GM10248 (cell line): ENCODE measurements at regions not wholly inside any gene's neighbourhood (a gene's known extent, or its start where the extent isn't known, plus 50 kb on each side); places are given as distances from the start of the nearest gene placed in this dataset.

Source experiments
- CTCF ChIA-PET: fragments of 300-600 bp; sonication (Branson Sonifier 250); formaldehyde crosslinking; extraction: SDS; loops from one replicate; lab custom pipeline; 2021; ENCODE audit warnings: antibody characterized with exemption; lab: Yijun Ruan, JAX
- POLR2A ChIA-PET: fragments of 350-650 bp; sonication (Branson Sonifier 250); formaldehyde crosslinking; extraction: SDS; loops from one replicate; lab custom pipeline; 2020; ENCODE audit warnings: antibody characterized with exemption; lab: Yijun Ruan, JAX
- DNase-seq: peaks from one replicate; pipeline ENCODE4 v3.0.0; 2012; ENCODE audit errors: extremely low spot score
- TF ChIP-seq, protein P1 (sequence below): IDR thresholded peaks from 2 replicates; pipeline ENCODE4 v1.5.1; 2012; ENCODE audit warnings: mild to moderate bottlenecking, low read depth; ENCODE audit errors: extremely low read depth, missing control alignments, control extremely low read depth

GRCh38 chr10:58079461-58079860, 188.2 kb downstream of the IPMK start:
- TF ChIP-seq, protein P1, sequence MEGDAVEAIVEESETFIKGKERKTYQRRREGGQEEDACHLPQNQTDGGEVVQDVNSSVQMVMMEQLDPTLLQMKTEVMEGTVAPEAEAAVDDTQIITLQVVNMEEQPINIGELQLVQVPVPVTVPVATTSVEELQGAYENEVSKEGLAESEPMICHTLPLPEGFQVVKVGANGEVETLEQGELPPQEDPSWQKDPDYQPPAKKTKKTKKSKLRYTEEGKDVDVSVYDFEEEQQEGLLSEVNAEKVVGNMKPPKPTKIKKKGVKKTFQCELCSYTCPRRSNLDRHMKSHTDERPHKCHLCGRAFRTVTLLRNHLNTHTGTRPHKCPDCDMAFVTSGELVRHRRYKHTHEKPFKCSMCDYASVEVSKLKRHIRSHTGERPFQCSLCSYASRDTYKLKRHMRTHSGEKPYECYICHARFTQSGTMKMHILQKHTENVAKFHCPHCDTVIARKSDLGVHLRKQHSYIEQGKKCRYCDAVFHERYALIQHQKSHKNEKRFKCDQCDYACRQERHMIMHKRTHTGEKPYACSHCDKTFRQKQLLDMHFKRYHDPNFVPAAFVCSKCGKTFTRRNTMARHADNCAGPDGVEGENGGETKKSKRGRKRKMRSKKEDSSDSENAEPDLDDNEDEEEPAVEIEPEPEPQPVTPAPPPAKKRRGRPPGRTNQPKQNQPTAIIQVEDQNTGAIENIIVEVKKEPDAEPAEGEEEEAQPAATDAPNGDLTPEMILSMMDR, result no peak
- ChIA-PET CTCF (interaction anchor here (1.8 kb wide), 1 partner anchor 10 kb away, joined by 7 read pairs; no protein-coding TSS in a partner anchor), POLR2A (no interaction called here)
- DNase-seq, result no peak

DNA sequence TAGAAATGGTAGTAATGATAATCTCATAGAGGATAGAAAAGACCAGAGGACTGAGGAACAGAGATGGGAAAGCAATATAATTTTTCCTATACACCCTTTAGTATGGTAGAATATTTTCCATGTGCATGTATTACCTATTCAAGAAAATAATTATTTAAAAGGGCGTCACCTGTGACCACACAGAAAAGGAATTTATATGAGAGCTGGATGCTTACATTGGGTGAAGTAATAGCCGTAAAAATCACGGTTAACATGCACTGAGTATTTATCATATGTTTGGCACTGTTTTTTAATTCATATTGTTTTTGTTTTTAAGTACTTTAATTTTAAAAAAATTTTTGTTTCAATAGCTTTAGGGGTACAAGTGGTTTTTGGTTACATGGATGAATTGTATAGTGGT, 195.1 kb downstream of the IPMK start:
- TF ChIP-seq, protein P1, result no peak
- POLR2A ChIA-PET, result no interaction called here
- CTCF ChIA-PET, result interaction anchor here (1.6 kb wide), 1 partner anchor 10 kb away, joined by 3 read pairs; no protein-coding TSS in a partner anchor
- DNase-seq, result no peak

- DNase-seq, result no peak
- ChIA-PET CTCF (interaction anchor here (2.4 kb wide), 1 partner anchor 7 kb away, joined by 7 read pairs; no protein-coding TSS in a partner anchor), POLR2A (no interaction called here)
- TF ChIP-seq, protein P1, result no peak
These were observed 196.7 kb downstream of the IPMK start for GRCh38 chr10:58070956-58071355.

GRCh38 chr10:58068809-58069208, 198.9 kb downstream of the IPMK start:
- TF ChIP-seq, protein P1, result no peak
- DNase-seq, result no peak
- CTCF ChIA-PET, result interaction anchor here (1.1 to 2.4 kb wide), 2 partner anchors 10 to 14 kb away, joined by 3 to 7 read pairs; no protein-coding TSS in a partner anchor
- POLR2A ChIA-PET, result no interaction called here

GRCh38 chr10:58066979-58067378, 200.7 kb downstream of the IPMK start:
- ChIA-PET POLR2A (no interaction called here), CTCF (no interaction called here)
- TF ChIP-seq, protein P1, result no peak
- no peak for DNase-seq

DNA sequence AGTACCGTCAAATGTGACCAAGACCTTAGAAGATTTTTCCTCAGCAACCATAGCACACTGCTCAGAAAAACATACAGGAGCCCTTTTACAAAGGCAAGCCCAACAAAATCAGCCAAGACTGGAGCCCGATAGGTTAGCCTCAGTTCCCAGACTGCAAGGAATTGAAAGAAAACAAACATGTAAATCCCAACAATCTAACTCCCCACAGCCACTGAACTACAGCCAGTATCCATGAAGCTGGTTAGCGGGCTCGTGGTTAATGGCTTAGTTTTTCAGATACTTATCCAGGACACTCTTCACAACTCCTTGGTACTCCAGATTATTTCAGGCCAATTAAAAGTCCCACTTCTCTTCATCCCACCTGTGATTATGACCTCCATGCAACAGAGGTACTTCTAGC, 201.6 kb downstream of the IPMK start:
- ChIA-PET POLR2A (no interaction called here), CTCF (interaction anchor here (1.6 kb wide), 1 partner anchor 481 kb away, joined by 3 read pairs; no protein-coding TSS in a partner anchor)
- TF ChIP-seq, protein P1, result no peak
- DNase-seq, result no peak
